HS-27A (cell line): ENCODE measurements at regions not wholly inside any gene's neighbourhood (a gene's known extent, or its start where the extent isn't known, plus 50 kb on each side); places are given as distances from the start of the nearest gene placed in this dataset.
A peak's percentile ranks its signal among the peaks of the same experiment; 100 is the strongest.
"Not testable (repeated sequence)": the region's sequence is repeated elsewhere in the genome, so short reads cannot be mapped to it uniquely, and the experiment has no call there.

Experiments
- DNase-seq: peaks from one replicate; pipeline ENCODE4 v3.0.0-alpha.2; 2012; ENCODE audit warnings: low read depth, missing footprints

DNA sequence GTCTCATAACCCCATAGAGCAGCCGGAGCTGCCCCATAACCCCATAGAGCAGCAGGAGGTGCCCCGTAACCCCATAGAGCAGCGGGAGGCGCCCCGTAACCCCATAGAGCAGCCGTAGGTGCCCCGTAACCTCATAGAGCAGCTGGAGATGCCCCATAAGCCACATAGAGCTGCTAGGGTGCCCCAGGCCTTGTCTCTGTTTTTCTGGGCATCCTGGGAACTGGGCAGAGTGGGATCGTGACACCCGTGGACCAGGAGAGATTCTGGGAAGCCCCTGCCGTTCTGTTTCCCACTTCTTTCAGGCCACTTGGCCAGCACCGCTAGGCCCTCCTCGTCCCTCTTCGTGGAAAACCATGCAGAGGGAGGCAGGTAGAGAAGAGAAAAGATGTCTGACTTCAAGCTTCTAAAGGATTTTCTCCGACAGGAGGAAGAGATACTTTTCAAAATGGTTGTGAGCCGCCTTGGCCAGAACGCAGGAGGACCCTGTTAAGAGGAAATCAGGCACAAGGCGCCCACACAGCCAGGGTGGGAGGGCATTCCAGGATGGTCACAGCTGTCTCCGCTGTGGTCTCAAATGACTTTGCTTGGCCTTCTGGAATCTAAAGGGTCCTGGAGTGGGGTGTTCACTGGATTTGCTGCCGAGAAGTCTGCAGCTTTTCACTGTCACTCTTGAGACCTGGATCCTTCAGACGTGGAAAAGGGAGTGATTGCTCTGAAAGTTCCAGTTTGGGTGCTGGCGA is 171.8 kb downstream of the NPIPB11 start:
- DNase-seq = not testable (repeated sequence)

GRCh38 chr16:29233705-29234404 is 172.7 kb downstream of the NPIPB11 start:
- DNase-seq = not testable (repeated sequence)

GRCh38 chr16:29232811-29233704 is 173.5 kb downstream of the NPIPB11 start:
- no peak for DNase-seq

DNA sequence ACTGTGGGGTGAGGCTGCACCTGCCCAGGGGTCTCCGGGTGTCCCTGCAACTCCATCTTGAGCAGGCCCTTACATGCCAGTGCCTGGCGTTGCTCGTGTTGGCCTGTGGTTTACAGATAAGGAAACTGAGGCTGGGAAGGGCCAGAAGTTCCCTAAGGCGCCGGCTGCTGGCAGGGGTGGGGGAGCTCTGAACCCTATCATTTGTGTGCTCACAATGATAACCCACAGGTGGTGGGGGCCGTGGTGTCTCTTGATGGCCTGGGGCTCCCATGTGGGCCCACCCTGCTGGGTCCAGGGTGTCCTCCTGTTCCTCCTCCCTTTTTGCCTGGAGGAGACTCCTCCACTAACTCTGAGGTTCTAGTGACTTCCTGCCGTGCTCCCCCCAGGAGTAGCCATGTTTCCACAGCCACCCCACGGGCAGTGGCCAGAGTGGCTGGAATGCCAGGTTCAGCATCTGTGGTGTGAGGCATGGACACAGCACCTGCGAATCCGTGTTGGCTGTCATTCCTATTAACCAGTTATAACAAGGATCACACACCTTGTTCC is 174.3 kb downstream of the NPIPB11 start:
- not testable (repeated sequence) for DNase-seq

DNA sequence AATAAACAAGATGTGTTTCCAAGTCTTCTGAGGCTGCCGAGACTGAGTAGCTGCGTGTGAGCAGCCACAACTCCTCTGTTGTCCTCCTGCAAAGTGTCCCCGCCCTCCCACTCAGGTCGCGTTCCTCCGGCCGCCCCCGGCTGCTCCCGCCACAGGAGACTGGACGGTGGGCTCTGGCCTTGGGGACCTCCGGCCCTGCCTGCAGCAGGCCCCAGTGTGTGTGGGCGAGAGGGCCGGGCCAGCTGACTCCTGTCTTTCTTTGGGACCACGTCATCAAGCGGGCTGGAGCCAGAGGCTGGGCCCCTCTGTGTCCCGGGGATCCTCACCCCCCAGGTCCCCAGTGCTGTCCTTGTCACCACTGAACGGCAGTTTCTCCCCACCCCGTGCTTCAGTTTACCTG is 175.3 kb downstream of the NPIPB11 start:
- DNase-seq = no peak

GRCh38 chr16:29230671-29231096 is 175.8 kb downstream of the NPIPB11 start:
- DNase-seq = no peak

GRCh38 chr16:29230006-29230668 is 176.4 kb downstream of the NPIPB11 start:
- not testable (repeated sequence) for DNase-seq

GRCh38 chr16:29229616-29230005 is 176.9 kb downstream of the NPIPB11 start:
- not testable (repeated sequence) for DNase-seq

- not testable (repeated sequence) for DNase-seq
Measured at GRCh38 chr16:29228664-29229611, 177.6 kb downstream of the NPIPB11 start.

DNA sequence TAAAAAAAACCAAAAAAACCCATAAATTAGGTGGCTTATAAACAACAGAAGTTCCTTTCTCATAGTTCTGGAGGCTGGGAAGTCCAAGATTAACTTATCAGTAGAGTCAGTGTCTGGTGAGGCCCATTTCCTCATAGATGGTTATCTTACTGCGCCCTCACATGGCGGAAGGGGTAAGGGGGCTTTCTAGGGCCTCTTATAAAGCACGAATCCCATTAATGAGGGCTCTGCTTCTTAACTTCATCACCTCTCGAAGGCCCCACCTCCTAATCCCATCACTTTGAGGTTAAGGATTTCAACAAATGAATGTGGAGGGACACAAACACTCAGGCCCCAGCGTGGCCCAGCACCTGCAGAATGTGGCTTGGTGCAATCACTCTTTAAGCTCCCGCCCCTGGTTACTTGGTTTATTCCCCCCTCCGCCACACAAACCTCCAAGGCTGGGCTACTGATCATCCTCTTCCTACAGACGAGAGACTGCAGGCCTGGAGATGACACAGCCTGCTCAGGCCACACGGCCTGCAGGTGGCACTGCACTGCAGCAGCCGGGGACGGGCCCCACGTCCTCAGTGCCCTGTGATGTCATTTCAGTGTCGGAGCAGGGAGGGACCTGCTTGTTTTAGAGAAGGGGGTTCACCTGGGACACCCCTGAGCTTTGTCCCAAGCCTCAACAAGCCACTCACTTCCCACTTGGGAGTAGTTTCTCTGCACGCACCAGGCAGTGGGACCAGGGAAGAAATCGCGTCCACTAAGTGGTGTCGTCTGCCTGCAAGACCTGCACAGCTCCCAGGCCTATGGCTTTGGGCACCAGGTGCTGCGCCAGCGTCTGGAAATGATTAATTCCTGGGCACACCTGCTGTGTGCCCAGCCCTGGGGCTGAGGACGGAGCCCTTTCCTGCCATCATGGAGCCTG is 178.5 kb downstream of the NPIPB11 start:
- not testable (repeated sequence) for DNase-seq

DNA sequence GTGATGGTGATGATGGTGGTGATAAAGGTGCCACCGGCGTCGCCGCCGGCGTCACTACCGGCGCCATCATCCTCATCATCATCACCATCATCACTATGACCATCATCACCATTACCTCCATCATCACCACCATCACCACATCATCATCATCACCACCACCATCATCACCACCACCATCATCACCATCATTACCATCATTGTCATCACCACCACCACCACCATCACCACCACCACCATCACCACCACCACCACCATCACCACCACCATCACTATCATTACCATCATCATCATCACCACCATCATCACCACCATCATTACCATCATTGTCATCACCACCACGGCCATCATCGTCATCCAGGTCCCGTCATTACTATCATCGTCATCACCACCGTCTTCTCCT is 179.7 kb downstream of the NPIPB11 start:
- DNase-seq = no peak

- not testable (repeated sequence) for DNase-seq
Measured at GRCh38 chr16:29224675-29225074, 181.8 kb downstream of the NPIPB11 start.

GRCh38 chr16:29222615-29223014 is 183.9 kb downstream of the NPIPB11 start:
- not testable (repeated sequence) for DNase-seq

- not testable (repeated sequence) for DNase-seq
Measured at GRCh38 chr16:29222008-29222407, 184.5 kb downstream of the NPIPB11 start.

DNA sequence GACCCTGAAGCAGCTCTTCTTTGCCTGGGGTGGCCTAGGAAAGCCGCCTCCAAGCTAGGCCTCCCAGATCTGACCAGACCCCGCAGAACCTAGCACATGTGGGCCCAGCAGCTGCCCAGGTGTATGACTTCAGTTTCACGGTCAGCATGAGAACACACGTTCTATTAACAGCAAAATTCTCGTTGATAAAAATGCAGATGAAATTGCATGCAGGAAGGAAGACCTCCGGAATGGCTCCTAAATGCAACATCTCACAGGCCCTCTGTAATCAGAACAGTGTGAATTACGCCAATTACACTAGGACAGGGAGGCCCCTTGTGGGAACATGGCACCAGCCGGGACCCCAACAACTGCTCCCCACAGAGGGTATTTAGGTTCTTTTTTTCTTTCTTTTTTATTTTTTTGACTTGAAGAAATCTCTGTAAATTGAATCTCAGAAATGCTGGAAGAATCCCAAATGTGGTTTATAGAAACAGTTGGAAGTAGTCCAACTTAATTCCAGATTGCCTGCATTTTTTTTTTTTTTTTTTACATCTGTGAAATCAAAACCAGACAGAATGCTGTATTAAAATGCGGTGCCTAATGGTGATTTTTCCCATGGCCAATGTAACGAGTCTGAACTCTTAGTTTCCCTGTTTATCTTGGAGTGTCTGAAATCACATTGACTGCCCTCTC is 185.1 kb downstream of the NPIPB11 start:
- DNase-seq = peak; percentile 34

- DNase-seq = peak; percentile 54
Measured at GRCh38 chr16:29220647-29221191, 185.8 kb downstream of the NPIPB11 start.

DNA sequence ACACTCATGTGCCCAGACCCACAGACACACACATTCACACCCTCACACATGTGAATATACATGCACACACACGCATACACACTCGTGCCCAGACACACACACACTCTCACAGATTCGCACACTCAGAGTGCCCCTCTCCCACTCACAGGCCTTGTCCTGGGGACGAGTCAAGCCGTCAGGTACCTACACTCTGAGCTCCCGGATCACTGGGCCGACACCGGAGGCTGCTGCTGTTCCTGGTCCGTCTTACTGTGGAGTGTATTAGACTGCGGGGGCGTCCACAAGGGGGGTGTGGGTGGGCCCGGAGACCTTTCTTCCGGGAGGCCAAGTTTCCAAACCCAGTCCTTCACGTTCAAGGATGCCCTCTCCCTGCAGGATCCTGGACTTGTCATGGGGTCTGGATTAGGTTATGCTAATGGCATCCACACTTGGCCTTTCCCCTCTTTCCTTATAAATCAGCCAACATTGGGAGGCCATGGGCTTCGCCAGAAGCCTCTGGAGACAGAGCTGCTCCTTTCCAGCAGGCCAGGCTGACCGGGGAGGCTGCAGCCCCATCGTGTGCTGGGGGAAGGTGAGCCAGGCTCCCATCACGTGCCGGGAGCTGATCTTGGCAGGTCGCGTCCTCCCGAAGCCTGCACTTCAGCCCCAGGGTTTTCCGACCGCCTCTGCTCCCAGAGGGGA is 186.4 kb downstream of the NPIPB11 start:
- DNase-seq = not testable (repeated sequence)

GRCh38 chr16:29219562-29219961 is 186.9 kb downstream of the NPIPB11 start:
- DNase-seq = not testable (repeated sequence)
